OCI-LY7 (cell line): ENCODE measurements at regions not wholly inside any gene's neighbourhood (a gene's known extent, or its start where the extent isn't known, plus 50 kb on each side); places are given as distances from the start of the nearest gene placed in this dataset.

Source experiments
- BruUV-seq: library from RNA; stranded (reverse); fragments of 400-500 nt; replicated peaks from 2 replicates; lab custom pipeline; 2021; lab: Mats Ljungman, UMichigan
- CTCF ChIA-PET: fragments of 300-600 bp; sonication (Branson Sonifier 250); formaldehyde crosslinking; loops from one replicate; lab custom pipeline; 2022; ENCODE audit warnings: antibody characterized with exemption; ENCODE audit not compliant: unreplicated experiment; lab: Charles Lee
- POLR2A ChIA-PET: fragments of 300-600 bp; sonication (Branson Sonifier 250); formaldehyde crosslinking; loops from one replicate; lab custom pipeline; 2022; ENCODE audit warnings: antibody characterized with exemption; lab: Charles Lee
- DNase-seq: peaks from one replicate; pipeline ENCODE4 v3.0.0-alpha.2; 2015; ENCODE audit warnings: low spot score
- H2AFZ ChIP-seq: fragments of 200-600 bp; sonication (generic), shearing (Covaris generic); 2 replicates; pipeline ENCODE4 v1.6.1; 2014; ENCODE audit warnings: mild to moderate bottlenecking, antibody characterized with exemption, low read length, moderate library complexity
- H3K27ac ChIP-seq: fragments of 200-600 bp; sonication (generic); 2 replicates; pipeline ENCODE4 v1.5.1; 2014; ENCODE audit warnings: mixed run types, low read depth, mild to moderate bottlenecking, moderate library complexity, low read length, inconsistent platforms; ENCODE audit not compliant: poor library complexity, severe bottlenecking
- H3K36me3 ChIP-seq: fragments of 200-600 bp; sonication (generic); 2 replicates; pipeline ENCODE4 v1.6.1; 2014; ENCODE audit warnings: mild to moderate bottlenecking, antibody characterized with exemption, low read length, moderate library complexity, mixed read lengths; ENCODE audit not compliant: insufficient read depth
- H3K4me1 ChIP-seq: fragments of 200-600 bp; sonication (generic); 2 replicates; pipeline ENCODE4 v1.5.1; 2014; ENCODE audit warnings: mild to moderate bottlenecking, low read length; ENCODE audit not compliant: insufficient read depth, poor library complexity, severe bottlenecking
- H3K4me2 ChIP-seq: fragments of 200-600 bp; sonication (generic); 2 replicates; pipeline ENCODE4 v1.6.1; 2014; ENCODE audit warnings: mild to moderate bottlenecking, low read length
- H3K4me3 ChIP-seq: fragments of 200-600 bp; sonication (generic); 2 replicates; pipeline ENCODE4 v1.5.1; 2014; ENCODE audit warnings: mild to moderate bottlenecking, low read depth, low read length; ENCODE audit not compliant: poor library complexity, severe bottlenecking
- H3K79me2 ChIP-seq: fragments of 200-600 bp; sonication (generic); 2 replicates; pipeline ENCODE4 v1.6.1; 2016; ENCODE audit warnings: low read depth, mild to moderate bottlenecking, low read length, moderate library complexity, mixed read lengths; ENCODE audit not compliant: insufficient read depth
- H3K9me2 ChIP-seq: fragments of 200-600 bp; sonication (generic); 2 replicates; pipeline ENCODE4 v1.6.1; 2016; ENCODE audit warnings: mild to moderate bottlenecking, low read length, mixed read lengths; ENCODE audit not compliant: insufficient read depth
- H3K9me3 ChIP-seq: fragments of 200-600 bp; sonication (generic); 2 replicates; pipeline ENCODE4 v1.6.1; 2014; ENCODE audit warnings: mild to moderate bottlenecking, mixed run types, low read length, mixed read lengths
- H4K20me1 ChIP-seq: fragments of 200-600 bp; sonication (generic); 2 replicates; pipeline ENCODE4 v1.6.1; 2014; ENCODE audit warnings: mild to moderate bottlenecking, antibody characterized with exemption, low read length, moderate library complexity, mixed read lengths; ENCODE audit not compliant: insufficient read depth
- EZH2phosphoT487 ChIP-seq: fragments of 200-600 bp; sonication (generic); IDR thresholded peaks from 2 replicates; pipeline ENCODE4 v1.6.1; 2018; ENCODE audit warnings: low read depth, borderline replicate concordance, mild to moderate bottlenecking, mixed run types, antibody characterized with exemption, low read length, moderate library complexity, mixed read lengths
- intact Hi-C: fragments of 100-400 bp; cut with micrococcal nuclease; formaldehyde crosslinking; loops from one replicate; pipeline ENCODE4 v1.10.0; 2022; ENCODE audit not compliant: unreplicated experiment
- TF ChIP-seq, protein P1 (sequence below): fragments of 200-600 bp; sonication (generic); conservative IDR thresholded peaks from 2 replicates; pipeline ENCODE4 v1.5.1; 2014; ENCODE audit warnings: mild to moderate bottlenecking, antibody characterized with exemption, low read length, moderate library complexity, mixed read lengths

DNA sequence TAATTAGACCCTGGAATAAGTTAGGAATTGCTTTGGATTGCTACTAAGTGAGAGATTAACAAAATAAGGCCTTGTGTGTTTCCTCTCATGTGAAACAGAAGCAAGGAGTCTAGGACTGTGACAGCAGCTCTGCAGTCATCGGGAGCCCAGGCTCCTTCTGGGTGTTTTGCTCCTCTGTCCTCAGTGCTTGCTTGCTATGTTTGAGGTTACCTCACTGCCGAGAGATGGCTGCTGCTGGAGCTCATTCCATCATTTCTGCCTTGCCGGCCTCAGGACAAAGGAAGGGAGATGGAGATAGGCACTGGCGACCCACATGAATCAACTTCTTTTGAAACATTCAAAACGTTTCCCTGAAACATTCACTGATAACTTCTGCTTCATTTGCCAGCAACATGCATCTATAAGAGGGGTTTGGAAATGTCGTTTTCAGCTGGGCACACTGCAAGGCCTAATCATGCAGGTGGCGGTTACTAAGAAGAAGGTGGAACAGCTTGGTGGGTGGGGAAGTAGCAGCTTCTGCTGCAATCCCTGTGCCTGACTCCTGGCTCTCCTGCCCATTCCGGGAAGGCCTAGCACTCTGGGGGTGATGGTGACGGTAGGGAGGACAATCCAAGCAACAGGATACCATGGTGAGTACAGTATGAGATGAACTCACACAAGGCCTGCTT is 77.2 kb upstream of the CD180 start:
- Histone ChIP-seq H3K4me2 (no peak overlapping the region), H3K9me3 (no peaks in the 10 kb centered on the region), H3K27ac (no peak overlapping the region), H3K9me2 (no peaks in the 10 kb centered on the region; the same call in 1 of the 2 replicates), H2AFZ (no peak overlapping the region), H4K20me1 (no peaks in the 10 kb centered on the region), H3K4me3 (no peak overlapping the region), H3K79me2 (no peaks in the 10 kb centered on the region), H3K36me3 (no peaks in the 10 kb centered on the region), H3K4me1 (no peaks in the 10 kb centered on the region)
- TF ChIP-seq, protein P1, sequence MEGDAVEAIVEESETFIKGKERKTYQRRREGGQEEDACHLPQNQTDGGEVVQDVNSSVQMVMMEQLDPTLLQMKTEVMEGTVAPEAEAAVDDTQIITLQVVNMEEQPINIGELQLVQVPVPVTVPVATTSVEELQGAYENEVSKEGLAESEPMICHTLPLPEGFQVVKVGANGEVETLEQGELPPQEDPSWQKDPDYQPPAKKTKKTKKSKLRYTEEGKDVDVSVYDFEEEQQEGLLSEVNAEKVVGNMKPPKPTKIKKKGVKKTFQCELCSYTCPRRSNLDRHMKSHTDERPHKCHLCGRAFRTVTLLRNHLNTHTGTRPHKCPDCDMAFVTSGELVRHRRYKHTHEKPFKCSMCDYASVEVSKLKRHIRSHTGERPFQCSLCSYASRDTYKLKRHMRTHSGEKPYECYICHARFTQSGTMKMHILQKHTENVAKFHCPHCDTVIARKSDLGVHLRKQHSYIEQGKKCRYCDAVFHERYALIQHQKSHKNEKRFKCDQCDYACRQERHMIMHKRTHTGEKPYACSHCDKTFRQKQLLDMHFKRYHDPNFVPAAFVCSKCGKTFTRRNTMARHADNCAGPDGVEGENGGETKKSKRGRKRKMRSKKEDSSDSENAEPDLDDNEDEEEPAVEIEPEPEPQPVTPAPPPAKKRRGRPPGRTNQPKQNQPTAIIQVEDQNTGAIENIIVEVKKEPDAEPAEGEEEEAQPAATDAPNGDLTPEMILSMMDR, result no peak
- no peak for TF ChIP-seq EZH2phosphoT487
- CTCF ChIA-PET, result no interaction called here
- BruUV-seq, result no TSS peak
- POLR2A ChIA-PET, result no interaction called here
- no peak for DNase-seq
- intact Hi-C loops, result no loop called here

DNA sequence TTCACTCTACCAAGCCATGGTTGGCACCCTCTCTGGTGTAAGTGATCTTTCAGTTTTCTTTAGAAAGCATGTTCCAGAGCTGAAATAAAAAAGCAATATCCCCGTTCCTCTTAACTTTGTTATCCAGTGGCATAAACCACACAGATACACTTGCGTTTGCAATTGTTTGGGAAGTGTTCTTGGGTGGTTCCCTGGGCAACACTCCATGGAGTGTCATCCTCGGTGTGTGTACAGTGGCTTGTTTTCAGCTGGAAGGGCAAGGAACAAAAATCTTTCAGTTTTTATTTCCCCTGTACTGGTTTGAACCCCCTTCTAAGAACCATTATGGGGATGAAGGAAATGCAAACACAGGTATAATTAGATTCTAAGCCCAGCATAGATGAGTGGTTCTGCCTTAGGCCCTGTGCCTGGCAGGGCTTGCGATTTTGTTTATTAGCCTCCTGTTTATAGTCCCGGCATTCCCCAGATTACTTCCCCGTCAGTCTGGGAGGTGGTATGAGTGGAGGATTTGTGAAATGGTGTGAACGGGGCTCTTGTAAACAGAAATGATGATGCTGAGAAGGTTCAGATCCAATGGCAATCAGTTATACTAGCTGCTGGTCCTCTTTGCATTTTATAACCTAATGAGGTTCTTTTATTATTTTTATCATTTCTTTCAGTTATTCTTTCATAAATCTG is 76.0 kb upstream of the CD180 start:
- intact Hi-C loops, result no loop called here
- Histone ChIP-seq H3K4me2 (no peak overlapping the region), H3K4me3 (no peak overlapping the region), H3K4me1 (no peaks in the 10 kb centered on the region), H4K20me1 (no peaks in the 10 kb centered on the region), H3K79me2 (no peaks in the 10 kb centered on the region), H3K27ac (no peak overlapping the region), H2AFZ (no peak overlapping the region), H3K9me3 (no peaks in the 10 kb centered on the region), H3K36me3 (no peaks in the 10 kb centered on the region), H3K9me2 (no peaks in the 10 kb centered on the region; the same call in 1 of the 2 replicates)
- CTCF ChIA-PET, result no interaction called here
- TF ChIP-seq, protein P1, result no peak
- TF ChIP-seq EZH2phosphoT487, result no peak
- BruUV-seq, result no TSS peak
- POLR2A ChIA-PET, result interaction anchor here (0.6 kb wide), 1 partner anchor 30 kb away, joined by 4 read pairs; no protein-coding TSS in a partner anchor
- DNase-seq, result no peak
